HL-60 (cell line): ENCODE measurements at regions not wholly inside any gene's neighbourhood (a gene's known extent, or its start where the extent isn't known, plus 50 kb on each side); places are given as distances from the start of the nearest gene placed in this dataset.

Source experiments
- DNase-seq, 2 experiments: peaks; one replicate each; pipeline ENCODE4 v3.0.0-alpha.2; 2010 to 2020; ENCODE audit warnings: low read depth in 1 of 2, low spot score in 1 of 2
- H3K27ac ChIP-seq: fragments of 250-450 bp; sonication (Bioruptor Pico); replicated peaks from 2 replicates; pipeline ENCODE4 v1.5.1; 2020; ENCODE audit warnings: mild to moderate bottlenecking, moderate library complexity
- H3K27me3 ChIP-seq: fragments of 250-450 bp; sonication (Bioruptor Pico); 2 replicates; pipeline ENCODE4 v1.5.1; 2021; ENCODE audit warnings: mild to moderate bottlenecking, moderate library complexity; ENCODE audit not compliant: insufficient read depth, poor library complexity, severe bottlenecking
- H3K4me3 ChIP-seq: replicated peaks from 2 replicates; pipeline ENCODE4 v1.5.1; 2011; ENCODE audit warnings: mild to moderate bottlenecking, control low read depth, low read length; ENCODE audit not compliant: insufficient read depth
- GABPA ChIP-seq: IDR thresholded peaks from 2 replicates; pipeline ENCODE4 v1.6.1; 2012; ENCODE audit warnings: low read depth
- POLR2AphosphoS5 ChIP-seq: IDR thresholded peaks from 2 replicates; pipeline ENCODE4 v1.6.1; 2012; ENCODE audit warnings: low read depth
- REST ChIP-seq: IDR thresholded peaks from 2 replicates; pipeline ENCODE4 v1.6.1; 2012; ENCODE audit warnings: low read depth; ENCODE audit not compliant: insufficient replicate concordance
- SPI1 ChIP-seq: IDR thresholded peaks from 2 replicates; pipeline ENCODE4 v1.6.1; 2012; ENCODE audit warnings: low read depth, mild to moderate bottlenecking, borderline replicate concordance
- TF ChIP-seq, protein P1 (sequence below): IDR thresholded peaks from one replicate; pipeline ENCODE4 v1.5.1; 2011; ENCODE audit warnings: low read length, control low read depth, inconsistent platforms; ENCODE audit not compliant: insufficient read depth

GRCh38 chr13:107067381-107067780 lies 499.4 kb upstream of the ARGLU1 start:
- TF ChIP-seq SPI1 (no peak), POLR2AphosphoS5 (no peak), REST (no peak)
- TF ChIP-seq, protein P1, sequence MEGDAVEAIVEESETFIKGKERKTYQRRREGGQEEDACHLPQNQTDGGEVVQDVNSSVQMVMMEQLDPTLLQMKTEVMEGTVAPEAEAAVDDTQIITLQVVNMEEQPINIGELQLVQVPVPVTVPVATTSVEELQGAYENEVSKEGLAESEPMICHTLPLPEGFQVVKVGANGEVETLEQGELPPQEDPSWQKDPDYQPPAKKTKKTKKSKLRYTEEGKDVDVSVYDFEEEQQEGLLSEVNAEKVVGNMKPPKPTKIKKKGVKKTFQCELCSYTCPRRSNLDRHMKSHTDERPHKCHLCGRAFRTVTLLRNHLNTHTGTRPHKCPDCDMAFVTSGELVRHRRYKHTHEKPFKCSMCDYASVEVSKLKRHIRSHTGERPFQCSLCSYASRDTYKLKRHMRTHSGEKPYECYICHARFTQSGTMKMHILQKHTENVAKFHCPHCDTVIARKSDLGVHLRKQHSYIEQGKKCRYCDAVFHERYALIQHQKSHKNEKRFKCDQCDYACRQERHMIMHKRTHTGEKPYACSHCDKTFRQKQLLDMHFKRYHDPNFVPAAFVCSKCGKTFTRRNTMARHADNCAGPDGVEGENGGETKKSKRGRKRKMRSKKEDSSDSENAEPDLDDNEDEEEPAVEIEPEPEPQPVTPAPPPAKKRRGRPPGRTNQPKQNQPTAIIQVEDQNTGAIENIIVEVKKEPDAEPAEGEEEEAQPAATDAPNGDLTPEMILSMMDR: no peak
- Histone ChIP-seq H3K27ac (no peak overlapping the region), H3K27me3 (no peaks in the 10 kb centered on the region), H3K4me3 (no peak overlapping the region)
- DNase-seq: no peak

GRCh38 chr13:107066355-107066754 lies 498.4 kb upstream of the ARGLU1 start:
- no peak for DNase-seq
- H3K27ac ChIP-seq: no peak overlapping the region
- H3K27me3 ChIP-seq: no peaks in the 10 kb centered on the region
- no peak overlapping the region for H3K4me3 ChIP-seq
- TF ChIP-seq SPI1: no peak
- no peak for TF ChIP-seq REST
- TF ChIP-seq, protein P1: no peak
- TF ChIP-seq GABPA: no peak

GRCh38 chr13:107065036-107065435 lies 497.1 kb upstream of the ARGLU1 start:
- no peak for TF ChIP-seq GABPA
- TF ChIP-seq, protein P1: no peak
- TF ChIP-seq SPI1: no peak
- no peak for TF ChIP-seq REST
- no peak for DNase-seq
- Histone ChIP-seq H3K27me3 (no peaks in the 10 kb centered on the region), H3K4me3 (no peak overlapping the region), H3K27ac (no peak overlapping the region)
